Lower leg skin (tissue), 3 donors: ENCODE measurements at regions not wholly inside any gene's neighbourhood (a gene's known extent, or its start where the extent isn't known, plus 50 kb on each side); places are given as distances from the start of the nearest gene placed in this dataset.

Source experiments
- CTCF ChIP-seq, 3 donors: fragments of 450-650 bp; IDR thresholded peaks; one replicate each; pipeline ENCODE4 v1.5.1; 2016; ENCODE audit warnings: antibody characterized with exemption in 3 of 3, mild to moderate bottlenecking in 3 of 3, moderate library complexity in 2 of 3
- POLR2A ChIP-seq, 2 donors: fragments of 450-650 bp; IDR thresholded peaks; one replicate each; pipeline ENCODE4 v1.6.1; 2016 to 2017; ENCODE audit warnings: antibody characterized with exemption in 2 of 2, mild to moderate bottlenecking in 1 of 2, moderate library complexity in 1 of 2

DNA sequence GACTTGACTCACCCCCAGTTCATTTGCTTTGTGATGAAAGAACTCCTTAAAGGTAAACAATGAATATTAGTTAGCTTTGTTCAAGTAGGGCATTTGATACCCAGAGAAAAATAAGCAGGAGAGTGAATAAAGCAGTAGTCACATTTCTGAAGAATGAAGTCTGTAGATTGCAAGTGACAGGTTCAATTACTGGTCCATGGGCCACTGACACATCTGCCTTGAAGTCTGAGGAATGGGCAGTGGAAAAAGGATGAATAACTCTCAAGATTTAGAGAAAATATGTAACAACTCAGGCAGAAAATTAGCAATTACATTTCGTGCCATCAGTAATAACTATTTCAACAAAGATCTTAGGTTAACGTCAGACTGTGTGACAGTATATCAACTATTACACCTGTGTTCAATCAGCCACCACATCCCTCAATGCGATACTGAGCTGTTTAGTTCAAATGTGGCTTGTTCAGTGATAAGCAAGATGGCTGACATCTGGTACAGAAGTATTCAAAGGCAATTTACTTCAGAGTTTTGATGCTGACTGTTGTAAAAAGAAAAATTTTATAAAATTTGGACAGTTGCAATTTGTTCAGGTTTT, 1890.7 kb upstream of the NUDT12 start:
- TF ChIP-seq CTCF (IDR thresholded peaks at IDR 0.05) (no peak), POLR2A (IDR thresholded peaks at IDR 0.05) (no peak)
